Gastroesophageal sphincter (tissue), 3 donors: ENCODE measurements at regions not wholly inside any gene's neighbourhood (a gene's known extent, or its start where the extent isn't known, plus 50 kb on each side); places are given as distances from the start of the nearest gene placed in this dataset.

Experiments
- EP300 ChIP-seq: sonication (generic); formaldehyde crosslinking; IDR thresholded peaks from one replicate; pipeline ENCODE4 v1.6.1; 2017; ENCODE audit warnings: antibody characterized with exemption, mild to moderate bottlenecking
- POLR2A ChIP-seq, 2 donors: fragments of 450-650 bp; IDR thresholded peaks; one replicate each; pipeline ENCODE4 v1.6.1; 2017; ENCODE audit warnings: antibody characterized with exemption in 2 of 2, mild to moderate bottlenecking in 2 of 2, moderate library complexity in 1 of 2
- POLR2AphosphoS5 ChIP-seq: sonication (generic); formaldehyde crosslinking; IDR thresholded peaks from one replicate; pipeline ENCODE4 v1.6.1; 2017; ENCODE audit warnings: antibody characterized with exemption
- TF ChIP-seq, protein P1 (sequence below), 4 experiments: fragments of 200-600 bp in 2 of 4; fragments of 450-650 bp in 2 of 4; sonication (generic) in 1 of 4; IDR thresholded peaks; one replicate each; pipeline ENCODE4 v1.5.1; 2017 to 2019; ENCODE audit warnings: antibody characterized with exemption in 4 of 4, mild to moderate bottlenecking in 2 of 4, moderate library complexity in 2 of 4

DNA sequence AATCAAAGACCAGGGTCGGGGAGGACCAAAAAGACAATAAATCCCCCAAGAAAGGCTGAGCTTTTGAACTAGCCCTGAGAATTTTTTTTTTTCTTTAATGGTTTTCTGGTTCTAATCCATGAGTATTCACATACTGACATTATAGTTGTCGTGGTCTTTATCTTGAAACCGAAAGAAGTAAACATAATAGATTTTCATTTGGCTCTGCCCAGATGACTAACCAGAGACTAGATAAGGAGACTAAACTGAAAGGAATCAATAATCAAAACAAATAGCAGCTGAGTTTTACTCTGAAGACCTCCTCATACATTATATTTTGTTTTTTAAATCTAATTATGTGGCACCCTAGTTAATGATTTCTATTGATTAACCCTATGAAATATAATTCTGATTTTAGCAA, 381.4 kb downstream of the CNTN3 start:
- TF ChIP-seq, protein P1, sequence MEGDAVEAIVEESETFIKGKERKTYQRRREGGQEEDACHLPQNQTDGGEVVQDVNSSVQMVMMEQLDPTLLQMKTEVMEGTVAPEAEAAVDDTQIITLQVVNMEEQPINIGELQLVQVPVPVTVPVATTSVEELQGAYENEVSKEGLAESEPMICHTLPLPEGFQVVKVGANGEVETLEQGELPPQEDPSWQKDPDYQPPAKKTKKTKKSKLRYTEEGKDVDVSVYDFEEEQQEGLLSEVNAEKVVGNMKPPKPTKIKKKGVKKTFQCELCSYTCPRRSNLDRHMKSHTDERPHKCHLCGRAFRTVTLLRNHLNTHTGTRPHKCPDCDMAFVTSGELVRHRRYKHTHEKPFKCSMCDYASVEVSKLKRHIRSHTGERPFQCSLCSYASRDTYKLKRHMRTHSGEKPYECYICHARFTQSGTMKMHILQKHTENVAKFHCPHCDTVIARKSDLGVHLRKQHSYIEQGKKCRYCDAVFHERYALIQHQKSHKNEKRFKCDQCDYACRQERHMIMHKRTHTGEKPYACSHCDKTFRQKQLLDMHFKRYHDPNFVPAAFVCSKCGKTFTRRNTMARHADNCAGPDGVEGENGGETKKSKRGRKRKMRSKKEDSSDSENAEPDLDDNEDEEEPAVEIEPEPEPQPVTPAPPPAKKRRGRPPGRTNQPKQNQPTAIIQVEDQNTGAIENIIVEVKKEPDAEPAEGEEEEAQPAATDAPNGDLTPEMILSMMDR (IDR thresholded peaks at IDR 0.05) = no peak
- no peak for TF ChIP-seq POLR2A (IDR thresholded peaks at IDR 0.05)
- no peak for TF ChIP-seq POLR2AphosphoS5
- TF ChIP-seq EP300 = no peak
